ENCODE measurements at regions not wholly inside any gene's neighbourhood (a gene's known extent, or its start where the extent isn't known, plus 50 kb on each side); places are given as distances from the start of the nearest gene placed in this dataset.

DNA sequence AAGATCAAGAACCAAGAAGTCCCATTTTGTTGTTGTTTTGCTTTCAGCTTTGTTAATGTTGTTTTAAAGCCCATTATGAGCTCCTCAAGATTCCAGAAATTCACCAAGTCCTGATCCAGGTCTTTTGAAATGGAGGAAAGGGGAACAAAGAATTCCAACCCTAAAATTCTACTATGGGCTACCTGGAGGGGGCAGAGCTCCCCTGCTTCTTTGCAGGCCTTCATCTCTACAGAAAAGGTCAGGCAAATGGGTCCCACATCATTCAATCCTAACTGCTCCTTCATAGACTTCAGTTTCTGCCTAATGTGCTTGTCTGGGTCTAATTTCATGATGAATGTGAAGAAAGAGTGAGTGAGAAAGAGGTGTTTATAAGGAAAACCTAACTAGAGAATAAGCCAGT lies 375.5 kb downstream of the TOX3 start:
- no peak overlapping the region for H3K27ac ChIP-seq
- no peak overlapping the region for H3K4me3 ChIP-seq
- H3K9me3 ChIP-seq, result no peaks in the 10 kb centered on the region
- ATAC-seq (no peak), DNase-seq (no peak)
- H3K4me1 ChIP-seq, result no peaks in the 10 kb centered on the region
- no peaks in the 10 kb centered on the region for H3K27me3 ChIP-seq
- intact Hi-C loops (cut with DNase I), result no loop called here
- TF ChIP-seq, protein P1, sequence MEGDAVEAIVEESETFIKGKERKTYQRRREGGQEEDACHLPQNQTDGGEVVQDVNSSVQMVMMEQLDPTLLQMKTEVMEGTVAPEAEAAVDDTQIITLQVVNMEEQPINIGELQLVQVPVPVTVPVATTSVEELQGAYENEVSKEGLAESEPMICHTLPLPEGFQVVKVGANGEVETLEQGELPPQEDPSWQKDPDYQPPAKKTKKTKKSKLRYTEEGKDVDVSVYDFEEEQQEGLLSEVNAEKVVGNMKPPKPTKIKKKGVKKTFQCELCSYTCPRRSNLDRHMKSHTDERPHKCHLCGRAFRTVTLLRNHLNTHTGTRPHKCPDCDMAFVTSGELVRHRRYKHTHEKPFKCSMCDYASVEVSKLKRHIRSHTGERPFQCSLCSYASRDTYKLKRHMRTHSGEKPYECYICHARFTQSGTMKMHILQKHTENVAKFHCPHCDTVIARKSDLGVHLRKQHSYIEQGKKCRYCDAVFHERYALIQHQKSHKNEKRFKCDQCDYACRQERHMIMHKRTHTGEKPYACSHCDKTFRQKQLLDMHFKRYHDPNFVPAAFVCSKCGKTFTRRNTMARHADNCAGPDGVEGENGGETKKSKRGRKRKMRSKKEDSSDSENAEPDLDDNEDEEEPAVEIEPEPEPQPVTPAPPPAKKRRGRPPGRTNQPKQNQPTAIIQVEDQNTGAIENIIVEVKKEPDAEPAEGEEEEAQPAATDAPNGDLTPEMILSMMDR (IDR thresholded peaks at IDR 0.05), result no peak
- TF ChIP-seq POLR2A (IDR thresholded peaks at IDR 0.05), result no peak
- no peaks in the 10 kb centered on the region for H3K36me3 ChIP-seq (replicated peaks in 1 of 2; ENCODE audit: insufficient read depth in 1 of 2, low read depth in 2 of 2)

DNA sequence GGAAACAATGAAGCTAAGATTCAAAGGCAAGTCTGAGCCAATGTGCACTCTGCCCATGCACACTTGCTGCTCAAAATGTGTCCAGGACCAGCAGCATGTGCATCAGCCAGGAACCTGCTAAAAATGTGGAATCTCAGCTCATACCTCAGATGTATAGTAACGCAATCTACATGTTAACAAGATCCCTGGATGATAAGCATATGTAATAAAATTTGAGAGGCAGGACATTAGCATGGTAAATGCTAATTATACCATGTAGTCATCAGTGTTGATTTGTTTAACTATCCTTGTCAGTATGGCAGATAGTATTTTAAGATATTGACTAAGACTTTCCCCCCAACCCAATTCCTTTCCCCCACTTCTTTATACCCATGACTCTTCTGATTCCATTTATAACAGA lies 379.6 kb downstream of the TOX3 start:
- WGBS, 2 donors, result 52 to 86% methylated on average over 1 of the region's 1 CpG
- intact Hi-C loops (cut with DNase I), result no loop called here
- Histone ChIP-seq H3K36me3 (replicated peaks in 1 of 2; ENCODE audit: insufficient read depth in 1 of 2, low read depth in 2 of 2) (no peaks in the 10 kb centered on the region), H3K9me3 (no peaks in the 10 kb centered on the region), H3K27ac (no peak overlapping the region), H3K4me3 (no peak overlapping the region), H3K4me1 (no peaks in the 10 kb centered on the region), H3K27me3 (no peaks in the 10 kb centered on the region)
- DNase-seq (no peak), ATAC-seq (no peak)
- TF ChIP-seq, protein P1 (IDR thresholded peaks at IDR 0.05), result no peak
- no peak for TF ChIP-seq POLR2A (IDR thresholded peaks at IDR 0.05)

DNA sequence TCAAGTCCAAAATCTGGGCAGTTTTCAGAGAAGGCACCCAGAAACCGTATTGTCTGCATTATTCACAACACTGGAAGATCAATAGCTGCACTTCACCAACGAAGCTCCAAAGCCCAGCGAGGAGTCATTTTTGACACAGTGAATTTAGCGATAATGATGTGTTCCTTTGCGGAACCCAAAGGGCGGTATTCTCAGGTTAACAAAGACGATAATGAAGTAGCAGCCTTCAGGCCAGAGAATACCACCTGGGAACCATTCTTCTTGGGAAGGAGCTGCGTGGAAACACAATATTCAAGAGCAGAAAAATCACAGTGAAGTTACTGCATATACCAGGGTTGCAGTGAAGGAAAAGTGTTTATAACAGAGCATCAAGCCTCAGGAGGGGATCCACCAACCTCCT lies 381.0 kb downstream of the TOX3 start:
- H3K4me3 ChIP-seq, result no peak overlapping the region
- no peaks in the 10 kb centered on the region for H3K4me1 ChIP-seq
- peaks cover 0 to 4% (median 0%) of the 10 kb centered on the region in 3 donors for H3K9me3 ChIP-seq
- WGBS, 2 donors, result 66 to 79% methylated on average over 8 of the region's 8 CpGs
- no peak overlapping the region for H3K27ac ChIP-seq
- DNase-seq (no peak), ATAC-seq (no peak)
- no peaks in the 10 kb centered on the region for H3K27me3 ChIP-seq
- H3K36me3 ChIP-seq (replicated peaks in 1 of 2; ENCODE audit: insufficient read depth in 1 of 2, low read depth in 2 of 2), result no peaks in the 10 kb centered on the region
- TF ChIP-seq, protein P1 (IDR thresholded peaks at IDR 0.05), result no peak
- no peak for TF ChIP-seq POLR2A (IDR thresholded peaks at IDR 0.05)
- intact Hi-C loops (cut with DNase I), result no loop called here

DNA sequence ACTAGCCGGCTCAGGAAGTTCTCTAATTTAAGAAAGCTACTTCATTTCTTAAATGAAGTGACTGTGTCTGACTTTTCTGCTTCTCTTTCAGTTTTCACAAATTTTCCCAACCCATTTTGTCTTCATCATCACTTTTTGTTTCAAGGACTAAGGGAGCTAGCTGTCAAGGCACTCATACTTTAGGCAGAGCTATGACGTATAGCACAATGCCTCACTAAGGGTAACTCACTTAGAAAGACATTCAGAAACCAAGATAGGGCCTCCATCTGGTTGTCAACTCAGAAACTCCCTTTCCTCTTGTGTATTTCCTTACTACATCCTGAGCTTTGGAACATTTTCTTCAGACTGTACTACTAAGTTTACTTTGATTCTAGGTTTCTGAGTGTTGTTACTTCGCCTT lies 397.9 kb downstream of the TOX3 start:
- DNase-seq (no peak), ATAC-seq (no peak)
- intact Hi-C loops (cut with DNase I), result no loop called here
- Histone ChIP-seq H3K27ac (no peak overlapping the region), H3K4me3 (no peak overlapping the region), H3K27me3 (no peaks in the 10 kb centered on the region), H3K36me3 (replicated peaks in 1 of 2; ENCODE audit: insufficient read depth in 1 of 2, low read depth in 2 of 2) (no peaks in the 10 kb centered on the region), H3K9me3 (no peaks in the 10 kb centered on the region), H3K4me1 (no peaks in the 10 kb centered on the region)
- 76 to 81% methylated on average over 3 of the region's 3 CpGs for WGBS, 2 donors
- no peak for TF ChIP-seq POLR2A (IDR thresholded peaks at IDR 0.05)
- TF ChIP-seq, protein P1 (IDR thresholded peaks at IDR 0.05), result no peak

DNA sequence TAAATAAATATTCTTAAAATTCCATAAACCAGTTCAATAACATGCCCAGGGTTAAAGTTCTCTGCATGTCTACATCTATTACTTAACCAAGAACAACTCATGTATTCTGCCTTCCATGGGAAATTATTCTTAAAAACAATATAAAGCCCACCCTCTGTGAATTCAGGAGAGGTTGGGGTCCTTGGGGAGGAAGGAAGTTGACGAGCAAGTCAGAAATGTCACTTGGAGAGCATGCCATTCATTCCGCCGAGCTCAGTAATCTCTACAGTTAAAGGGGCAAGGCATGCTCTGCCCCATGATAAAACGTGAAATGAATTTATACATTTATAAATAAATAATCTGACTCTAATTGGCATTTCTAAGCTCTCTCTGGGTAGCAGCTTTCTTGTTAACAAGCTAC lies 405.1 kb downstream of the TOX3 start:
- DNase-seq, result no peak
- no peak overlapping the region for H3K4me3 ChIP-seq
- H3K36me3 ChIP-seq (replicated peaks in 1 of 2; ENCODE audit: insufficient read depth in 1 of 2, low read depth in 2 of 2), result no peaks in the 10 kb centered on the region
- 47 to 64% methylated on average over 4 of the region's 4 CpGs for WGBS, 2 donors
- H3K9me3 ChIP-seq, result no peaks in the 10 kb centered on the region
- H3K27ac ChIP-seq, result no peak overlapping the region
- ATAC-seq, result no peak
- H3K27me3 ChIP-seq, result no peaks in the 10 kb centered on the region
- intact Hi-C loops (cut with DNase I), result no loop called here
- no peaks in the 10 kb centered on the region for H3K4me1 ChIP-seq
- no peak for TF ChIP-seq POLR2A (IDR thresholded peaks at IDR 0.05)
- TF ChIP-seq, protein P1 (IDR thresholded peaks at IDR 0.05), result no peak
